ENCODE measurements at regions not wholly inside any gene's neighbourhood (a gene's known extent, or its start where the extent isn't known, plus 50 kb on each side); places are given as distances from the start of the nearest gene placed in this dataset.

- no peaks in the 10 kb centered on the region for H3K36me3 ChIP-seq
- no peak for DNase-seq
- no peak for TF ChIP-seq CTCF (IDR thresholded peaks at IDR 0.05)
- H3K27me3 ChIP-seq, result peaks cover 0 to 3% (median 0%) of the 10 kb centered on the region in 4 donors
- no peaks in the 10 kb centered on the region for H3K9me3 ChIP-seq
- 38 to 56% methylated on average over 2 of the region's 2 CpGs for WGBS, 2 donors
- intact Hi-C loops (cut with DNase I), result no loop called here
- H3K4me1 ChIP-seq, result no peaks in the 10 kb centered on the region
- H3K27ac ChIP-seq, result no peak overlapping the region
- FAIRE-seq, result no peak
- ATAC-seq, result peak in 1 of 4 donors; percentile 31
- no peak overlapping the region for H3K4me3 ChIP-seq
These were observed 144.3 kb upstream of the DGKB start for GRCh38 chr7:15046861-15047260.

GRCh38 chr7:15043931-15044330 is 141.4 kb upstream of the DGKB start:
- Histone ChIP-seq H3K27me3 (peaks cover 0 to 3% (median 0%) of the 10 kb centered on the region in 4 donors), H3K9me3 (no peaks in the 10 kb centered on the region), H3K4me3 (no peak overlapping the region), H3K27ac (no peak overlapping the region), H3K4me1 (no peaks in the 10 kb centered on the region), H3K36me3 (no peaks in the 10 kb centered on the region)
- WGBS, 2 donors, result 56 to 65% methylated on average over 6 of the region's 6 CpGs
- ATAC-seq, result no peak
- no peak for TF ChIP-seq CTCF (IDR thresholded peaks at IDR 0.05)
- intact Hi-C loops (cut with DNase I), result no loop called here
- FAIRE-seq, result no peak
- no peak for DNase-seq

GRCh38 chr7:15042285-15043065 is 139.9 kb upstream of the DGKB start:
- no peak for FAIRE-seq
- Histone ChIP-seq H3K36me3 (no peaks in the 10 kb centered on the region), H3K4me3 (no peak overlapping the region), H3K27me3 (peaks cover 0 to 3% (median 0%) of the 10 kb centered on the region in 4 donors), H3K9me3 (no peaks in the 10 kb centered on the region), H3K4me1 (no peaks in the 10 kb centered on the region), H3K27ac (no peak overlapping the region)
- DNase-seq, result no peak
- intact Hi-C loops (cut with DNase I), result no loop called here
- no peak for TF ChIP-seq CTCF (IDR thresholded peaks at IDR 0.05)
- ATAC-seq, result no peak
- WGBS, 2 donors, result 56 to 80% methylated on average over 1 of the region's 1 CpG

- FAIRE-seq (no peak), DNase-seq (no peak), ATAC-seq (no peak)
- H3K36me3 ChIP-seq, result no peaks in the 10 kb centered on the region
- WGBS, 2 donors, result 59 to 73% methylated on average over 5 of the region's 5 CpGs
- intact Hi-C loops (cut with DNase I), result no loop called here
- H3K4me1 ChIP-seq, result no peaks in the 10 kb centered on the region
- H3K4me3 ChIP-seq, result no peak overlapping the region
- peaks cover 0 to 3% (median 0%) of the 10 kb centered on the region in 4 donors for H3K27me3 ChIP-seq
- H3K9me3 ChIP-seq, result no peaks in the 10 kb centered on the region
- TF ChIP-seq CTCF (IDR thresholded peaks at IDR 0.05), result no peak
- no peak overlapping the region for H3K27ac ChIP-seq
These were observed 138.7 kb upstream of the DGKB start for GRCh38 chr7:15041226-15041625.

GRCh38 chr7:15035814-15036213 is 133.3 kb upstream of the DGKB start:
- ATAC-seq (no peak), FAIRE-seq (no peak), DNase-seq (no peak)
- no peak for TF ChIP-seq CTCF (IDR thresholded peaks at IDR 0.05)
- Histone ChIP-seq H3K27ac (no peak overlapping the region), H3K4me1 (no peaks in the 10 kb centered on the region), H3K4me3 (no peak overlapping the region), H3K9me3 (no peaks in the 10 kb centered on the region), H3K36me3 (no peaks in the 10 kb centered on the region), H3K27me3 (no peaks in the 10 kb centered on the region)
- 52 to 54% methylated on average over 2 of the region's 2 CpGs for WGBS, 2 donors
- intact Hi-C loops (cut with DNase I), result no loop called here

Measured in pancreas (tissue), 10 donors.